Activated CD8-positive, alpha-beta T cell treated with anti-CD3 and anti-CD28 coated beads, Interleukin-2, amount 10 ng/mL, durations not matched to agents 7 days and 5 days (primary cell): ENCODE measurements at regions not wholly inside any gene's neighbourhood (a gene's known extent, or its start where the extent isn't known, plus 50 kb on each side); places are given as distances from the start of the nearest gene placed in this dataset.
"Not testable (repeated sequence)": the region's sequence is repeated elsewhere in the genome, so short reads cannot be mapped to it uniquely, and the experiment has no call there.

Experiments
- ATAC-seq: fragments of 150-1000 bp; cut with Tn5 transposase; one replicate; pipeline ENCODE4 v1.10.0; 2021; ENCODE audit warnings: moderate library complexity
- CTCF ChIA-PET: fragments of 350-600 bp; sonication (Branson Sonifier 250); formaldehyde crosslinking; loops from one replicate; lab custom pipeline; 2021; ENCODE audit warnings: antibody characterized with exemption; lab: Charles Lee
- POLR2A ChIA-PET: fragments of 350-600 bp; sonication (Branson Sonifier 250); formaldehyde crosslinking; loops from one replicate; lab custom pipeline; 2021; ENCODE audit warnings: antibody characterized with exemption; lab: Charles Lee
- DNase-seq: peaks from one replicate; pipeline ENCODE4 v3.0.0-alpha.2; 2020
- H3K27ac Mint-ChIP-seq: one replicate; pipeline ENCODE4 v1.8.0; 2021; ENCODE audit warnings: mild to moderate bottlenecking, mixed read lengths
- H3K27me3 Mint-ChIP-seq: one replicate; pipeline ENCODE4 v1.8.0; 2021; ENCODE audit warnings: low read depth, mixed read lengths
- H3K36me3 Mint-ChIP-seq: one replicate; pipeline ENCODE4 v1.8.0; 2021; ENCODE audit warnings: low read depth, mixed read lengths
- H3K4me1 Mint-ChIP-seq: one replicate; pipeline ENCODE4 v1.8.0; 2021; ENCODE audit warnings: low read depth, mixed read lengths
- H3K4me3 Mint-ChIP-seq: one replicate; pipeline ENCODE4 v1.8.0; 2021; ENCODE audit warnings: mild to moderate bottlenecking, mixed read lengths
- H3K9me3 Mint-ChIP-seq: one replicate; pipeline ENCODE4 v1.8.0; 2022; ENCODE audit warnings: mixed read lengths; ENCODE audit not compliant: insufficient read depth

DNA sequence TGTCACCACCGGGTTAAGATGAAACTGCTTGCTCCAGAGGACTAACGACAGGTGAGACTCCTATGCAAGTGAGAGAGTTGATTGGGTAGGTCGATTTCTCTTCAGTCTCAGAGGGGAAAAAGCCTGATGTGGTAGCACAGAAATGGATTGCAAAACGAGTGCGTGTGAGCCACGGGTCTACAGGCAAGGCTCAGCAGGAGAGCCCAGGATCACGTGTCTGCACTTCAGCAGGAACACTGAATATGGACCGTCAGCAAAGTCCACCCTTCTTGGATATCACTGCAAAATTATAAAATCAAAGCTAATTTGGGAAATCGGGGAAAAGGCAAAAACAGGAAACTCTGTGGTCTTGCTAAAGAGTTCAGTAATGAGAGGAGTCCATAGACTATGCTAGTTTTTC, 107.7 kb upstream of the ZNF648 start:
- Mint-ChIP-seq H3K4me1 (no peaks in the 10 kb centered on the region), H3K27me3 (no peaks in the 10 kb centered on the region), H3K27ac (no peak overlapping the region), H3K36me3 (no peaks in the 10 kb centered on the region), H3K9me3 (no peaks in the 10 kb centered on the region), H3K4me3 (no peak overlapping the region)
- ATAC-seq, result no peak
- POLR2A ChIA-PET, result no interaction called here
- CTCF ChIA-PET, result no interaction called here
- no peak for DNase-seq

DNA sequence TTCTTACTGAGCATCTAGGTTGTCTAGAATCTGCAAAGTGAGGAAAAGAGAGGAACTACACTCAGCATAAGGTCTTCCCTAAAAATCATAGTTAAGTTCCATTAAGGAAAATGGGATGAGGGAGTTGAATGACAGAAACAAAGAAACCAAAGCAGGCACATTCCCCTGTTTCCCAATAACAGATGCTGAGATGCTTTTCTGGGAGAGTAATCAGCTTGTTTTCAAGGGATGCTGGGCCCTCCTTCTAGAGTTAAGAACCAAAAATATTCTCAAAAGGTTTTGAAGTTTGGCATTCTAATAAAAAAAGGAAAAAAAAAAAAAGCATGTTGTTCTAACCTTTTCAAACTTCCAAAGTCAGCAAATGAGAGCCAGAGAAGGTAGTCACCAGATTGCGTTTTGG, 105.2 kb upstream of the ZNF648 start:
- H3K36me3 Mint-ChIP-seq, result no peaks in the 10 kb centered on the region
- ChIA-PET POLR2A (interaction anchor here (1.2 kb wide), 1 partner anchor 15 kb away, joined by 3 read pairs; no protein-coding TSS in a partner anchor), CTCF (interaction anchor here (1.1 kb wide), 1 partner anchor 23 kb away, joined by 3 read pairs; no protein-coding TSS in a partner anchor)
- no peak overlapping the region for H3K27ac Mint-ChIP-seq
- H3K4me3 Mint-ChIP-seq, result no peak overlapping the region
- H3K9me3 Mint-ChIP-seq, result no peaks in the 10 kb centered on the region
- H3K27me3 Mint-ChIP-seq, result no peaks in the 10 kb centered on the region
- no peaks in the 10 kb centered on the region for H3K4me1 Mint-ChIP-seq
- ATAC-seq (no peak), DNase-seq (no peak)

DNA sequence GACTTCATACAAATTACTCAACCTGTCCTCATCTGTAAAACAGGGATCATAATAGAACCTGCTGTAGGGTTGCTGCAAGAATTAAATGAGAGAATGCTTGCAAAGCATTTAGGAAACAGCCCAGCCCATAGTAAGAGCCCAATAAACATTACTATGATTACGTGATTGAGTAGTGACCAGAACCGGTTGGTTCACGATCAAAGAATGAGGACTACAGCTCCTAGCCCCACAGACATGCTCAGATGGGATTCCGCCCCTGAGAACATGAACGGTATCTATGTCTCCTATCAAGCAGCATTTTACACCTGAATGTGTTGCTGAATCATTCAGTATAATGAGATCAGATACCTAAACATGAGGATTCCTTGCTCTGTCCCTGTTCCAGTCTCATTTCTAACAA, 104.8 kb upstream of the ZNF648 start:
- no peak overlapping the region for H3K27ac Mint-ChIP-seq
- peaks cover 2% of the 10 kb centered on the region for H3K27me3 Mint-ChIP-seq
- DNase-seq, result no peak
- H3K4me3 Mint-ChIP-seq, result no peak overlapping the region
- ChIA-PET POLR2A (interaction anchor here (1.2 kb wide), 1 partner anchor 15 kb away, joined by 3 read pairs; no protein-coding TSS in a partner anchor), CTCF (interaction anchor here (1.1 kb wide), 1 partner anchor 23 kb away, joined by 3 read pairs; no protein-coding TSS in a partner anchor)
- H3K4me1 Mint-ChIP-seq, result no peaks in the 10 kb centered on the region
- H3K9me3 Mint-ChIP-seq, result no peaks in the 10 kb centered on the region
- no peaks in the 10 kb centered on the region for H3K36me3 Mint-ChIP-seq
- no peak for ATAC-seq

GRCh38 chr1:182164273-182164672, 102.8 kb upstream of the ZNF648 start:
- H3K4me1 Mint-ChIP-seq, result no peaks in the 10 kb centered on the region
- H3K27ac Mint-ChIP-seq, result no peak overlapping the region
- H3K9me3 Mint-ChIP-seq, result peaks cover 4% of the 10 kb centered on the region
- H3K4me3 Mint-ChIP-seq, result no peak overlapping the region
- ChIA-PET CTCF (no interaction called here), POLR2A (no interaction called here)
- no peaks in the 10 kb centered on the region for H3K36me3 Mint-ChIP-seq
- H3K27me3 Mint-ChIP-seq, result peaks cover 3% of the 10 kb centered on the region
- DNase-seq, result no peak
- no peak for ATAC-seq

GRCh38 chr1:182163821-182164223, 102.3 kb upstream of the ZNF648 start:
- Mint-ChIP-seq H3K4me1 (no peaks in the 10 kb centered on the region), H3K36me3 (no peaks in the 10 kb centered on the region), H3K4me3 (no peak overlapping the region), H3K27me3 (peaks cover 3% of the 10 kb centered on the region), H3K9me3 (peaks cover 4% of the 10 kb centered on the region), H3K27ac (no peak overlapping the region)
- ChIA-PET CTCF (no interaction called here), POLR2A (no interaction called here)
- ATAC-seq, result no peak
- no peak for DNase-seq

- DNase-seq (no peak), ATAC-seq (no peak)
- Mint-ChIP-seq H3K4me1 (no peaks in the 10 kb centered on the region), H3K36me3 (no peaks in the 10 kb centered on the region), H3K27me3 (peaks cover 6% of the 10 kb centered on the region), H3K4me3 (no peak overlapping the region), H3K27ac (no peak overlapping the region), H3K9me3 (peaks cover 7% of the 10 kb centered on the region)
- ChIA-PET CTCF (interaction anchor here (2.0 kb wide), 1 partner anchor 16 kb away, joined by 5 read pairs; no protein-coding TSS in a partner anchor), POLR2A (no interaction called here)
Observed at GRCh38 chr1:182159443-182159842, 97.9 kb upstream of the ZNF648 start.

DNA sequence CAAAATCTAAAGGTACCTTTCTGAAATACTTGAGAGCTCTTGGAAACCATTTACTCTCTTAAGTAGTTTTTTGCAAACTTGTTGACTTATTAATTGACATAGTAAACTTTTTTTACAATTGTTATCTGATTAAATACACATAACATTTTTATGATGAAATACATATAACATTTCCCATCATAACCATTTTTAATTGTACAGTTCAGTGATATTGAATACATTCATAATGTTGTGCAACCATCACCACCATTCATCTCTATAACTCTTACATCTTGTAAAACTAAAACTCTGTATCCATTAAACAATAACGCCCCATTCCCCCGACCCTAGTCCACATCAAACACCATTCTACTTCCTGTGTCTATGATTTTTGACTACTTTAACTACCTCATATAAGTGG, 95.7 kb upstream of the ZNF648 start:
- H3K4me3 Mint-ChIP-seq, result no peak overlapping the region
- H3K36me3 Mint-ChIP-seq, result no peaks in the 10 kb centered on the region
- ChIA-PET CTCF (interaction anchor here (2.9 kb wide), 1 partner anchor 14 kb away, joined by 12 read pairs; no protein-coding TSS in a partner anchor), POLR2A (no interaction called here)
- no peak for ATAC-seq
- peaks cover 6% of the 10 kb centered on the region for H3K27me3 Mint-ChIP-seq
- H3K9me3 Mint-ChIP-seq, result peaks cover 7% of the 10 kb centered on the region
- DNase-seq, result no peak
- H3K27ac Mint-ChIP-seq, result no peak overlapping the region
- H3K4me1 Mint-ChIP-seq, result peaks cover 15% of the 10 kb centered on the region

- POLR2A ChIA-PET, H3K27ac Mint-ChIP-seq, ATAC-seq, H3K4me3 Mint-ChIP-seq, H3K27me3 Mint-ChIP-seq, H3K36me3 Mint-ChIP-seq, H3K9me3 Mint-ChIP-seq, DNase-seq: not testable (repeated sequence)
- CTCF ChIA-PET, result interaction anchor here (2.9 kb wide), 1 partner anchor 11 kb away, joined by 12 read pairs; no protein-coding TSS in a partner anchor
- peaks cover 23% of the 10 kb centered on the region for H3K4me1 Mint-ChIP-seq
Observed at GRCh38 chr1:182154425-182154824, 92.9 kb upstream of the ZNF648 start.

GRCh38 chr1:182149411-182149965, 88.0 kb upstream of the ZNF648 start:
- no peak overlapping the region for H3K4me3 Mint-ChIP-seq
- ATAC-seq (peak; percentile 91), DNase-seq (peak; percentile 62)
- H3K9me3 Mint-ChIP-seq, result no peaks in the 10 kb centered on the region
- ChIA-PET CTCF (interaction anchor here (0.9 to 13.1 kb wide), 6 partner anchors 62 to 247 kb away, joined by 3 to 401 read pairs (median 4); partner anchors contain the start of genes GLUL and TEDDM1), POLR2A (no interaction called here)
- peaks cover 46% of the 10 kb centered on the region for H3K4me1 Mint-ChIP-seq
- no peaks in the 10 kb centered on the region for H3K27me3 Mint-ChIP-seq
- no peaks in the 10 kb centered on the region for H3K36me3 Mint-ChIP-seq
- H3K27ac Mint-ChIP-seq, result peak overlapping the region; percentile 75

DNA sequence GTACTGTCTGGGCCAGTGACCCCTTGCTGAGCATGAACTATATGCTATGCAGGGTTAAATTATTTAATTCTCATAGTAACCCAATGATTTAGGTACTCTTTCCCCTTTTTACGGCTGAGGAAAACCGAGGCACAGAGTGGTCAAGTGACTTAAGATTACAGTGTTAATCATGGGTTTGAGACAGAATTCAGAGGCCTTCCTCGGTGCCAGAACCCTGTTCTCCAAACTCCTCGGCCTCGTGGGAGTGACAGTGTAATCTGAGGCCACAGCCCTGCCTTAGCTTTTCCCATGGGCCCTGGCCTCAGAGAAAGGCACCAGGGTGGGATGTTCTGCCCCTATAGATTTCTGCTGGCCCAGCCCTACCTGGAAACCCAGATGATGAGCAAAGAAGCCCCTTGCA, 86.4 kb upstream of the ZNF648 start:
- CTCF ChIA-PET, result interaction anchor here (1.5 to 13.1 kb wide), 3 partner anchors 62 to 249 kb away, joined by 3 to 401 read pairs (median 7); partner anchors contain the start of genes GLUL and TEDDM1
- H3K36me3 Mint-ChIP-seq, result no peaks in the 10 kb centered on the region
- H3K27ac Mint-ChIP-seq, result no peak overlapping the region
- ATAC-seq, result no peak
- POLR2A ChIA-PET, result no interaction called here
- H3K27me3 Mint-ChIP-seq, result no peaks in the 10 kb centered on the region
- H3K4me1 Mint-ChIP-seq, result peaks cover 47% of the 10 kb centered on the region
- no peaks in the 10 kb centered on the region for H3K9me3 Mint-ChIP-seq
- H3K4me3 Mint-ChIP-seq, result no peak overlapping the region
- DNase-seq, result no peak

GRCh38 chr1:182147136-182147820, 85.8 kb upstream of the ZNF648 start:
- no peak for DNase-seq
- Mint-ChIP-seq H3K36me3 (no peaks in the 10 kb centered on the region), H3K27ac (no peak overlapping the region), H3K9me3 (no peaks in the 10 kb centered on the region), H3K4me1 (peaks cover 44% of the 10 kb centered on the region), H3K27me3 (no peaks in the 10 kb centered on the region), H3K4me3 (no peak overlapping the region)
- ATAC-seq, result no peak
- ChIA-PET POLR2A (no interaction called here), CTCF (interaction anchor here (1.5 to 13.1 kb wide), 2 partner anchors 65 to 249 kb away, joined by 3 to 401 read pairs; partner anchors contain the start of genes GLUL and TEDDM1)

DNA sequence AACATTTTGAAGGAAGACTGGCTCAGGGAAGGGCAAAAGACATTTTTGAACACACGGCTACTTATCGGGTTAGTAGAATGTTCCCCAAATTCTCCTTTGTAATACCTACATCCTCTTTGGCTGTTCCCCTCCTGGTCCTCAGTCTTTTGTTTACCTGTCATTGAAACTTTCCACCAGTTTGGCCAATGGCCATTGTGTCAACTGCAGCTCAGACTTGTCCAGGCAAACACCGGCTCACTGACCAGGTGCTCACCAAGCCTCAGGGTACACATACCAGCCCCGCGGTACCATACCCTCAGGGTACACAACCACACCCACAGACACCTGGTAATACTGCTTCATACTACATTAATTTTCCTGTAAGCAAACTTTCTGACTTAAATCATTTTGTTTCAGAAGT, 84.8 kb upstream of the ZNF648 start:
- DNase-seq (no peak), ATAC-seq (no peak)
- Mint-ChIP-seq H3K27me3 (no peaks in the 10 kb centered on the region), H3K4me3 (no peak overlapping the region), H3K9me3 (no peaks in the 10 kb centered on the region), H3K27ac (no peak overlapping the region), H3K4me1 (peaks cover 44% of the 10 kb centered on the region), H3K36me3 (no peaks in the 10 kb centered on the region)
- CTCF ChIA-PET, result interaction anchor here (1.1 to 13.1 kb wide), 5 partner anchors 61 to 636 kb away, joined by 4 to 401 read pairs (median 11); partner anchors contain the start of genes GLUL and TEDDM1
- POLR2A ChIA-PET, result interaction anchor here (1.0 kb wide), 1 partner anchor 24 kb away, joined by 3 read pairs; no protein-coding TSS in a partner anchor
